Endothelial cell of umbilical vein (primary cell): ENCODE measurements at regions not wholly inside any gene's neighbourhood (a gene's known extent, or its start where the extent isn't known, plus 50 kb on each side); places are given as distances from the start of the nearest gene placed in this dataset.

Experiments used
- BruUV-seq: library from RNA; stranded (reverse); fragments of 400-500 nt; replicated peaks from 2 replicates; lab custom pipeline; 2021; lab: Mats Ljungman, UMichigan
- CTCF ChIA-PET: fragments of 300-600, 350-600 bp; sonication (Branson Sonifier 250); formaldehyde crosslinking; loops from one replicate; lab custom pipeline; 2021; ENCODE audit warnings: antibody characterized with exemption, inconsistent platforms; lab: Charles Lee
- POLR2A ChIA-PET: fragments of 300-600, 350-600 bp; sonication (Branson Sonifier 250); formaldehyde crosslinking; loops from one replicate; lab custom pipeline; 2021; ENCODE audit warnings: antibody characterized with exemption, inconsistent platforms; lab: Charles Lee
- DNase-seq: peaks from one replicate; pipeline ENCODE4 v3.0.0-alpha.2; 2011; ENCODE audit warnings: low read depth, low spot score
- FAIRE-seq: peaks from 2 replicates; lab custom pipeline; 2011; peaks lifted over from hg19 to GRCh38; lab: Jason Lieb, UNC
- H2AFZ ChIP-seq: 2 replicates; pipeline ENCODE4 v1.6.0; 2012; ENCODE audit warnings: low read depth, low read length, control low read depth, inconsistent platforms
- H3K27ac ChIP-seq: 2 replicates; pipeline ENCODE4 v1.5.1; 2011; ENCODE audit warnings: low read depth, mild to moderate bottlenecking, control low read depth, low read length, moderate library complexity; ENCODE audit not compliant: insufficient read depth
- H3K27me3 ChIP-seq, 2 experiments: 2 replicates each; pipeline versions ENCODE4 v1.6.0 to v1.6.1; 2011; ENCODE audit warnings: low read length in 2 of 2, mixed read lengths in 1 of 2; ENCODE audit not compliant: control insufficient read depth in 2 of 2, insufficient read depth in 2 of 2
- H3K36me3 ChIP-seq, 2 experiments: 2 replicates in 1 of 2; 3 replicates in 1 of 2; pipeline ENCODE4 v1.5.1; 2011; ENCODE audit warnings: low read length in 2 of 2, mild to moderate bottlenecking in 1 of 2, moderate library complexity in 1 of 2; ENCODE audit not compliant: control insufficient read depth in 2 of 2, insufficient read depth in 2 of 2; ENCODE audit errors: extremely low read depth in 1 of 2
- H3K4me1 ChIP-seq: 3 replicates; pipeline ENCODE4 v1.5.1; 2011; ENCODE audit warnings: mild to moderate bottlenecking, low read length; ENCODE audit not compliant: control insufficient read depth, insufficient read depth; ENCODE audit errors: extremely low read depth
- H3K4me2 ChIP-seq: 2 replicates; pipeline ENCODE4 v1.6.1; 2011; ENCODE audit warnings: low read length, control low read depth, mixed read lengths; ENCODE audit not compliant: insufficient read depth
- H3K4me3 ChIP-seq, 3 experiments: fragments of 200-600 bp in 1 of 3; sonication (generic), shearing (Covaris generic) in 1 of 3; replicated peaks in 1 of 3; 2 replicates each; pipeline ENCODE4 v1.5.1; 2011 to 2016; ENCODE audit warnings: control low read depth in 3 of 3, low read length in 3 of 3, mild to moderate bottlenecking in 2 of 3, inconsistent platforms in 1 of 3, low read depth in 1 of 3, moderate library complexity in 1 of 3; ENCODE audit not compliant: insufficient read depth in 1 of 3
- H3K79me2 ChIP-seq: 2 replicates; pipeline ENCODE4 v1.6.0; 2012; ENCODE audit warnings: low read length, inconsistent platforms; ENCODE audit not compliant: control insufficient read depth, insufficient read depth
- H3K9ac ChIP-seq: replicated peaks from 2 replicates; pipeline ENCODE3; 2011; ENCODE audit warnings: low read length, control low read depth; ENCODE audit not compliant: insufficient read depth; ENCODE audit errors: extremely low read depth
- H3K9me1 ChIP-seq: replicated peaks from 3 replicates; pipeline ENCODE4 v1.6.0; 2011; ENCODE audit warnings: mild to moderate bottlenecking, low read length; ENCODE audit not compliant: control insufficient read depth, insufficient read depth; ENCODE audit errors: extremely low read depth
- H3K9me3 ChIP-seq: replicated peaks from 2 replicates; pipeline ENCODE4 v1.5.1; 2012; ENCODE audit warnings: low read length, inconsistent platforms; ENCODE audit not compliant: control insufficient read depth, insufficient read depth
- H4K20me1 ChIP-seq: replicated peaks from 2 replicates; pipeline ENCODE3; 2011; ENCODE audit warnings: mild to moderate bottlenecking, low read length; ENCODE audit not compliant: control insufficient read depth, insufficient read depth; ENCODE audit errors: extremely low read depth
- EZH2 ChIP-seq: IDR thresholded peaks from 2 replicates; pipeline ENCODE4 v1.6.1; 2012; ENCODE audit warnings: borderline replicate concordance, low read depth, mild to moderate bottlenecking, moderate library complexity, low read length, inconsistent platforms; ENCODE audit not compliant: severe bottlenecking
- FOS ChIP-seq: IDR thresholded peaks from 2 replicates; pipeline ENCODE4 v1.6.1; 2011; ENCODE audit warnings: mild to moderate bottlenecking, low read length, moderate library complexity, borderline replicate concordance; ENCODE audit not compliant: insufficient read depth
- GATA2 ChIP-seq: IDR thresholded peaks from 2 replicates; pipeline ENCODE4 v1.7.0; 2011; ENCODE audit warnings: low read depth, mild to moderate bottlenecking, moderate library complexity, mixed read lengths, low read length; ENCODE audit not compliant: insufficient read length, insufficient read depth
- JUN ChIP-seq: IDR thresholded peaks from 2 replicates; pipeline ENCODE4 v1.6.1; 2011; ENCODE audit warnings: borderline replicate concordance, low read depth; ENCODE audit not compliant: insufficient read length, insufficient read depth
- MYC ChIP-seq: IDR thresholded peaks from one replicate; pipeline ENCODE4 v1.6.1; 2011; ENCODE audit warnings: mild to moderate bottlenecking, low read depth, low read length
- POLR2A ChIP-seq: IDR thresholded peaks from 2 replicates; pipeline ENCODE4 v1.6.1; 2012; ENCODE audit warnings: low read depth, mild to moderate bottlenecking, control low read depth, low read length
- POLR2AphosphoS5 ChIP-seq: IDR thresholded peaks from 2 replicates; pipeline ENCODE4 v1.6.1; 2012; ENCODE audit warnings: low read depth, mild to moderate bottlenecking, control low read depth, low read length, moderate library complexity; ENCODE audit not compliant: insufficient read depth
- dilution Hi-C: fragments of 300-500 bp; cut with MboI; formaldehyde crosslinking; loops from one replicate; pipeline ENCODE4 v1.15.0; 2019; ENCODE audit warnings: low sequenced_read_pairs; ENCODE audit not compliant: extremely low pct_ligation_motif_present
- intact Hi-C: fragments of 100-400 bp; cut with micrococcal nuclease; formaldehyde crosslinking; loops from one replicate; pipeline ENCODE4 v1.10.0; 2022
- TF ChIP-seq, protein P1 (sequence below), 2 donors: IDR thresholded peaks; 1 replicate in 1 of 2; 2 replicates in 1 of 2; pipeline ENCODE4 v1.5.1; 2011; ENCODE audit warnings: low read length in 2 of 2, mild to moderate bottlenecking in 2 of 2, moderate library complexity in 2 of 2, control low read depth in 1 of 2, inconsistent platforms in 1 of 2, low read depth in 1 of 2; ENCODE audit not compliant: insufficient read depth in 1 of 2; ENCODE audit errors: extremely low read depth in 1 of 2
- TF ChIP-seq, protein P2 (sequence below): IDR thresholded peaks from 2 replicates; pipeline ENCODE4 v1.6.1; 2011; ENCODE audit not compliant: insufficient read depth, insufficient read length

DNA sequence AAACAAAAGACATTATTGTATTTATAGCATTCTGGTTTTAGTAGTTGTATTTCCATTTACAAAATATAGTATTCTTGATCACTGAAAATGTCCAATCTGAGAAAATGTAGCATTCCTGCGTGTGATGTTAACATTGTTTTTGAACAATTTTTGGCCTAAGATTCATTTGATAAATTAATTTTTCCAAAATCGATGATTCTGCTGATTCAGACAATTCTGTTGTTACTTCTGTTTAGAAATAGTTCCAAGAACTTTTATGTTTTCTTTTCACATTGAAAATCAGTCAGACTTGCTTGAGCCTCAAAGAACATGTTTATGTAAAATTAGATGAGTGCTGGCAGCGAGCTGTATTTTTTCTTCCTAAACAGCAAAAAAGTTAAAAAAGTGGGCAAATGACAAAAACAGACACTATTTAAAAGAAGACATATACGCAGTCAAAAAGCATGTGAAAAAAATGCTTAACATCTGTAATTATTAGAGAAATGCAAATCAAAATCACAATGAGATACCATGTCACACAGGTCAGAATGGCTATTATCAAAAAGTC is 804.5 kb upstream of the MIR17HG start:
- dilution Hi-C loops (no loop called here), intact Hi-C loops (no loop called here)
- H3K36me3 ChIP-seq = no peaks in the 10 kb centered on the region
- H3K9ac ChIP-seq = no peak overlapping the region
- no TSS peak for BruUV-seq
- no peaks in the 10 kb centered on the region for H3K27me3 ChIP-seq
- H3K9me1 ChIP-seq = no peaks in the 10 kb centered on the region
- H3K9me3 ChIP-seq = no peaks in the 10 kb centered on the region
- DNase-seq (no peak), FAIRE-seq (no peak)
- H4K20me1 ChIP-seq = no peaks in the 10 kb centered on the region
- no peaks in the 10 kb centered on the region for H3K79me2 ChIP-seq
- H3K27ac ChIP-seq = no peak overlapping the region
- ChIA-PET POLR2A (no interaction called here), CTCF (no interaction called here)
- TF ChIP-seq EZH2 = no peak
- TF ChIP-seq, protein P1, sequence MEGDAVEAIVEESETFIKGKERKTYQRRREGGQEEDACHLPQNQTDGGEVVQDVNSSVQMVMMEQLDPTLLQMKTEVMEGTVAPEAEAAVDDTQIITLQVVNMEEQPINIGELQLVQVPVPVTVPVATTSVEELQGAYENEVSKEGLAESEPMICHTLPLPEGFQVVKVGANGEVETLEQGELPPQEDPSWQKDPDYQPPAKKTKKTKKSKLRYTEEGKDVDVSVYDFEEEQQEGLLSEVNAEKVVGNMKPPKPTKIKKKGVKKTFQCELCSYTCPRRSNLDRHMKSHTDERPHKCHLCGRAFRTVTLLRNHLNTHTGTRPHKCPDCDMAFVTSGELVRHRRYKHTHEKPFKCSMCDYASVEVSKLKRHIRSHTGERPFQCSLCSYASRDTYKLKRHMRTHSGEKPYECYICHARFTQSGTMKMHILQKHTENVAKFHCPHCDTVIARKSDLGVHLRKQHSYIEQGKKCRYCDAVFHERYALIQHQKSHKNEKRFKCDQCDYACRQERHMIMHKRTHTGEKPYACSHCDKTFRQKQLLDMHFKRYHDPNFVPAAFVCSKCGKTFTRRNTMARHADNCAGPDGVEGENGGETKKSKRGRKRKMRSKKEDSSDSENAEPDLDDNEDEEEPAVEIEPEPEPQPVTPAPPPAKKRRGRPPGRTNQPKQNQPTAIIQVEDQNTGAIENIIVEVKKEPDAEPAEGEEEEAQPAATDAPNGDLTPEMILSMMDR (IDR thresholded peaks at IDR 0.05; ENCODE audit: extremely low read depth in 1 of 2, insufficient read depth in 1 of 2, low read depth in 1 of 2, low read length in 2 of 2) = no peak
- no peak for TF ChIP-seq MYC
- no peak for TF ChIP-seq POLR2AphosphoS5
- no peak for TF ChIP-seq POLR2A
- TF ChIP-seq, protein P2, sequence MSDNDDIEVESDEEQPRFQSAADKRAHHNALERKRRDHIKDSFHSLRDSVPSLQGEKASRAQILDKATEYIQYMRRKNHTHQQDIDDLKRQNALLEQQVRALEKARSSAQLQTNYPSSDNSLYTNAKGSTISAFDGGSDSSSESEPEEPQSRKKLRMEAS = no peak
- no peak for TF ChIP-seq GATA2
- no peak for TF ChIP-seq FOS
- TF ChIP-seq JUN = no peak
- H3K4me1 ChIP-seq = no peaks in the 10 kb centered on the region
- no peak overlapping the region for H3K4me2 ChIP-seq
- H2AFZ ChIP-seq = no peak overlapping the region
- H3K4me3 ChIP-seq = no peak overlapping the region
